ENCODE measurements at regions not wholly inside any gene's neighbourhood (a gene's known extent, or its start where the extent isn't known, plus 50 kb on each side); places are given as distances from the start of the nearest gene placed in this dataset.

DNA sequence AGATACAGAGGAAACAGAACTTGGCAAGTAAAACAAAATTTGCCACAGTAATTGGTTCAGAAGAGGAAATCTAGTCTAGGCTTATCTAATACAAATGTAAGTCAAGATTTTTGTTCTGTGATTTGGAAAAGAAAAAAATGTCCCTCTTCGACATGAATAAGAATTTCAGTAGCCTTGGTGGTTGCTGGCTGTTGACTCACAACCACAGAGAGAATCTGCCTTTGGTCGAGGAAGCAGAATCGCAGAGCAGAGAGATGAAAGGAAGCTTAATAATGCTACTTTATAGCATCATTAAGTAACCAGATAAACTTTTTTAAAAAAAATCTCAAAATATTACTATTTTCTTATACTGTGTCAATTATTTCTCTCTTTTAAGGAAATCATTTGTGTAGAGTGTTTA, 1096.6 kb downstream of the FLRT2 start:
- Histone ChIP-seq H3K4me1 (ENCODE audit: insufficient read depth, low read length) (no peaks in the 10 kb centered on the region), H3K27me3 (ENCODE audit: insufficient read depth, low read length) (no peaks in the 10 kb centered on the region), H3K9me3 (ENCODE audit: low read depth, low read length) (no peaks in the 10 kb centered on the region), H3K4me3 (ENCODE audit: low read length) (no peak overlapping the region)

DNA sequence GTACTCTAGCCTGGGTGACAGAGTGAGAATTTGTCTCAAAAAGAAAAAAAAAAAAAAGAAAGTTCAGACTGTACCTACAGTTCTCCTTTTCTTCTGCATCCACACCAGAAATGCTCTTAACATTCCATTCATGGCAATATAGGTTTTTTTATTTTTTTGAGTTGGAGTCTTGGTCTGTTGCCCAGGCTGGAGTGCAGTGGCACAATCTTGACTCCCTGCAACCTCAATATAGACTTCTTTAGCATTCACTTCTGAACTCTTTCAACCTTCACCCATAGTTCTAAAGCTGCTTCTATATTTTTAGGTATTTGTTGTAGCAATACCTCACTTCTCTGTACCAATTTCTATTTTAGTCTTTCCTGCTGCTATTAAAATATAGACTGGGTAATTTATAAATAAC, 1095.7 kb downstream of the FLRT2 start:
- no peaks in the 10 kb centered on the region for H3K4me1 ChIP-seq (ENCODE audit: insufficient read depth, low read length)
- no peaks in the 10 kb centered on the region for H3K9me3 ChIP-seq (ENCODE audit: low read depth, low read length)
- H3K27me3 ChIP-seq (ENCODE audit: insufficient read depth, low read length), result no peaks in the 10 kb centered on the region
- no peak overlapping the region for H3K4me3 ChIP-seq (ENCODE audit: low read length)

DNA sequence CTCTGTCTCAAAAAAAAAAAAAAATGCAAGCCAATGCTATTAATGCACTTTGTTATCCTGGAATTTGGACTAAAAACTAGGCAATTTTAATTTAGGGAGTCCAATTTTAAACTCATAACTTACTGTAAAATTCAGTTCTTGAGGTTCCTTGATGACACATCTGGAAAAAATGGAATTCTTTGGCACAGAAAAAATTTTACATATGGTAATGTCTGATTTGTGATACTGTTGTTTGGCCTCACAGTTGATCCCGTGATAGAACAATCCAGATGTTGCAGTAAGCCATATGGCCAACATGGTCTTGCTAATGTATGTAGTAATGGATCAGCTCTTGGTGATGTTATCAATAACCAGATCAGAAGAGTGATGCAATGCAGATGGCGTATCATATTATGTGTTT, 1089.8 kb downstream of the FLRT2 start:
- Histone ChIP-seq H3K9me3 (ENCODE audit: low read depth, low read length) (no peaks in the 10 kb centered on the region), H3K4me1 (ENCODE audit: insufficient read depth, low read length) (no peaks in the 10 kb centered on the region), H3K4me3 (ENCODE audit: low read length) (no peak overlapping the region), H3K27me3 (ENCODE audit: insufficient read depth, low read length) (no peaks in the 10 kb centered on the region)

DNA sequence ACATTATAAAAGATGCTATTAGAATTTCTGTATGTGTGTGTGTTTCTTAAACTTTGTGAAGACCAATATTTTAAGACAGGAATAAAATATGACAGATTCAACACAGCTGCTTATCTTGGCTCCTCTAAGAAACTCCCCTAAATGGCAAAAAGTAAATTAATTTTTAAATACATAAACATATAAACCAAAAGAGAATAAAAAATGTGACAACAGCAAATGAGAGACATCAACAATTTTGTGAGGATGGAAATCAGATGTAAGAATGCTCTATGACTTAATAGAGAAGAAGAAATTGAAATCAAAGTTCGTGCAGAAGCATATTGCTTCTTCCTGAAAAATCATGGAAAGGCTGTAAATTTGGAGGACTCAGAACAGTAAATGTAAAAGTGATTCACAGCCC, 1083.8 kb downstream of the FLRT2 start:
- H3K27me3 ChIP-seq (ENCODE audit: insufficient read depth, low read length), result no peaks in the 10 kb centered on the region
- no peaks in the 10 kb centered on the region for H3K9me3 ChIP-seq (ENCODE audit: low read depth, low read length)
- no peak overlapping the region for H3K4me3 ChIP-seq (ENCODE audit: low read length)
- H3K4me1 ChIP-seq (ENCODE audit: insufficient read depth, low read length), result no peaks in the 10 kb centered on the region

DNA sequence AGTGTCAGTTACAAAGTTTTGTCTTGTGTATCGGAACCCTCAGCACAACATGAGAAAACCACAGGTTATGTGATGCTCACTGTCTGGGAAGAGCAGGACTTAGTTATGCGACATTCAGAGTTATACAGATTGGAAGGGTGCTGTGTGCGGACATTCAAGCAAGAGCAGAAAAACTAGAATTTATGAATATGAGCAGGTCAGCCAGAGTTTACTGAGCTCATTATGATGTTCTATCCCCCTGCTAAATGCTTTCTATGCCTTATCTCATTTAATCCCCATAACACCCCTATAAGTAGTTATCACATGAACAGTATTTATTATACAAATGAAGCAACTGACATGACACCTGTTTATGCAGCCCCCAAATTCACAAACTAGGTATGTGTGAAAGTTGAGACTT, 1083.2 kb downstream of the FLRT2 start:
- H3K4me3 ChIP-seq (ENCODE audit: low read length), result no peak overlapping the region

DNA sequence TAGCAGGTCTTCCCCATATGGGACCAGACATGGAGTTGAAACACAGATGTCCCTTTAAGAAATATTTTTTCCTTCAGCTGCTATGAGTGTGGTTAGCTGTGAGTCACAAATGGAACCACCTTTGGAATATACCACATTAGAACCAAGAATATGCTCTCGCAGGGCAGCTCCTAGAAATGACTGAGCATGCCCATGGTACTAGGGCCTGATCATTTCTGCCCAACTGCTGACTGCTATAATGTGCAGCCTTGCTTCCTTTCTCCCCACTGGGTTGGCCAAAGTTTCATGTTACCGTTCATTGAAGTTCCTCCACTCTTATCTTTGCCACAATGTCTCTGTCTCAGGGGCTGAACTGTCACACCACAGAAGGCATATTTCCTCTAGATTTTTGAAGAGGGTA, 1074.6 kb downstream of the FLRT2 start:
- Histone ChIP-seq H3K4me1 (ENCODE audit: insufficient read depth, low read length) (no peaks in the 10 kb centered on the region), H3K9me3 (ENCODE audit: low read depth, low read length) (no peaks in the 10 kb centered on the region), H3K4me3 (ENCODE audit: low read length) (no peak overlapping the region), H3K27me3 (ENCODE audit: insufficient read depth, low read length) (no peaks in the 10 kb centered on the region)

More for the DNA sequence above, 1083.2 kb downstream of the FLRT2 start:
- H3K27me3 ChIP-seq (ENCODE audit: insufficient read depth, low read length), result no peaks in the 10 kb centered on the region
- no peaks in the 10 kb centered on the region for H3K4me1 ChIP-seq (ENCODE audit: insufficient read depth, low read length)
- H3K9me3 ChIP-seq (ENCODE audit: low read depth, low read length), result no peaks in the 10 kb centered on the region

DNA sequence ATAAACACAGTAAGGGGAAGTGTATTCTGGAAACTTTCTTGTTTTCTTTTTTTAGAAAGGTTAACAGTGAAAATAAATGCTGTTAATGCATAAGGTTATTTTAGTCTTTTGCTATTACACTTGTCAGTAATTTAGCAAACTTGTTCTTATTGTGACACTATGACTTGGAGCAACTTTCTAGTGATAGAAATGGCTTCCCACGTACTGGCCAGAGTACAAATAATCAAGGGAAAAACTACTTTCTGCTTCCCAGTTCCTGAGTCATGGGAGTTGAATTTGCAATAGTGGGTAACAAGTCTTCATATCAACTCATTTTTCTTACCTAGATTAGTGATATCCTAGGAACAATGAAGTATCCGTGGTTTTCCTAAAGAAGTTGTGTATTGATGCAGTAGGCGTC, 1072.3 kb downstream of the FLRT2 start:
- Histone ChIP-seq H3K4me1 (ENCODE audit: insufficient read depth, low read length) (no peaks in the 10 kb centered on the region), H3K9me3 (ENCODE audit: low read depth, low read length) (no peaks in the 10 kb centered on the region), H3K4me3 (ENCODE audit: low read length) (no peak overlapping the region), H3K27me3 (ENCODE audit: insufficient read depth, low read length) (no peaks in the 10 kb centered on the region)

DNA sequence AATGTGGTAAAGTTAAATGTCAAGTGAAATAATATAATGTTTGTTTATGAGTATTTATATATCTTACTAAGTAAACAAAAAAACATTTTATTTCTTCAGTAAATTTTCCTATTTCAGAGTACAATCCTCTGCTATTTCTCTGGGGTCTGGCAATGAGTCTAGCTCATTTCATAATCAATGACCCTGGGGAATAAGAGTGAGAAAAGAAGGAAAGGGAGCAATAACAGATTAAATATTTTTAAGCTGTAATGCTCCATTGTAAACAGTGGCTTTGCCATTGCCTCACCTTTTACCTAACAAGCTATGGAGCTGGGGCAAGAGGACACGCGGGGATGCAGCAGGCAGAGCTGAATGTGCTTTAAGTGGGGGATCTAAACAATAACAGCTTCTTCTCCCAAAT, 1071.9 kb downstream of the FLRT2 start:
- Histone ChIP-seq H3K4me1 (ENCODE audit: insufficient read depth, low read length) (no peaks in the 10 kb centered on the region), H3K9me3 (ENCODE audit: low read depth, low read length) (no peaks in the 10 kb centered on the region), H3K27me3 (ENCODE audit: insufficient read depth, low read length) (no peaks in the 10 kb centered on the region), H3K4me3 (ENCODE audit: low read length) (no peak overlapping the region)

DNA sequence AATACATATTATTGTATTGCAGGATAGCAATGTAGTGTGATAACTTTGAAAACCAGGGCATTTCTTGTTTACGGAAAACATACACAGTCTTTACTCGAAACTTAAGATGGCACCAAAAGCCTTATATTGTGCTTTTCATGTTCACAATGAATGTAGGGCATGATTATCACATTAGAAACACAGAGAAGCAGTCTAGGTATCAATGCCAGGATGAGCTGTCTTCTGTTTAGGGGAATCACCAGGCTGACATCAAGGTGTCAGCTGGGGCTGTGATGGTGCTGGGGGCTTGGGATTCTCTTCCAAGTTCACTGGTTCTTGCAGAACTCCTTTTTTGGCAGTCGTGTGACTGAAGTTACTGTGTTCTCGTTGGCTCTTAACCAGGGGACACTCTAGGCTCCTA, 1067.3 kb downstream of the FLRT2 start:
- Histone ChIP-seq H3K4me1 (ENCODE audit: insufficient read depth, low read length) (no peaks in the 10 kb centered on the region), H3K27me3 (ENCODE audit: insufficient read depth, low read length) (no peaks in the 10 kb centered on the region), H3K9me3 (ENCODE audit: low read depth, low read length) (no peaks in the 10 kb centered on the region), H3K4me3 (ENCODE audit: low read length) (no peak overlapping the region)

DNA sequence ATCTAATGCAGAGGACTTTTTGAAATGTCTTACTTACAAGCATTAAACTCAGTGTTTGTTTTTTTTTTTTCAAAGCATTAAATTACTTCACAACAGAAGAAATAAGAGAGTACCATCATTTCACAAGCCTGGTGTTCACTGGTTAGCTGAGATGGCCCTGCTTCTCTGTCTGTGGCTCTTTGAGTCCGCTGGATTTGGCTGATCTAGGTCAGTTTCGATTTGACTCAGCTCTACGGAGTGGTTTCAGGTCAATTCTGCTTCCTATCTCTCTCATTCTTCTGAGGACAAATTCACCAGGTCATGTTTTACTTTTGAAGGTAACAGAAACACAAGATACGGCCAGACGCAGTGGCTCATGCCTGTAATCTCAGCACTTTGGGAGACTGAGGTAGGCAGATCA, 1066.1 kb downstream of the FLRT2 start:
- Histone ChIP-seq H3K4me1 (ENCODE audit: insufficient read depth, low read length) (no peaks in the 10 kb centered on the region), H3K27me3 (ENCODE audit: insufficient read depth, low read length) (no peaks in the 10 kb centered on the region), H3K9me3 (ENCODE audit: low read depth, low read length) (no peaks in the 10 kb centered on the region), H3K4me3 (ENCODE audit: low read length) (no peak overlapping the region)

DNA sequence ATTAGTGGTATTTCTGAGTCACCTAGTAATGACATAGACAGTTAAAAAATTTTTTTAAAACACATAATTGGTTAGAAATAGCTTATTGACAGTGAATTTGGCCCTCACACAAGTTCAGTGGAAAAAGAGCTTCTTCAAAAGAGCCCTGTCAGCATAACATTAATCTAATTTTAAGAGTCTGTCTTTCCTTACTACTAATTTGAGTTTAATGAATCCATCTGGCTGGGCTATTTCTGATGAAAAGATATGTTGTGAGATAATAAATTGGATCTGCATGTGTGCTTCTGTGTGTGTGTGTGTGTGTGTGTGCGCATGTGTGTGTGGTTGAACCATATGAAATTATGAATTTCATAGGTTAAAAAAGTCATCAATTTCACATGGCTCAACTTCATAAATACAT, 1045.2 kb downstream of the FLRT2 start:
- Histone ChIP-seq H3K4me1 (ENCODE audit: insufficient read depth, low read length) (no peaks in the 10 kb centered on the region), H3K27me3 (ENCODE audit: insufficient read depth, low read length) (no peaks in the 10 kb centered on the region), H3K9me3 (ENCODE audit: low read depth, low read length) (no peaks in the 10 kb centered on the region), H3K4me3 (ENCODE audit: low read length) (no peak overlapping the region)

DNA sequence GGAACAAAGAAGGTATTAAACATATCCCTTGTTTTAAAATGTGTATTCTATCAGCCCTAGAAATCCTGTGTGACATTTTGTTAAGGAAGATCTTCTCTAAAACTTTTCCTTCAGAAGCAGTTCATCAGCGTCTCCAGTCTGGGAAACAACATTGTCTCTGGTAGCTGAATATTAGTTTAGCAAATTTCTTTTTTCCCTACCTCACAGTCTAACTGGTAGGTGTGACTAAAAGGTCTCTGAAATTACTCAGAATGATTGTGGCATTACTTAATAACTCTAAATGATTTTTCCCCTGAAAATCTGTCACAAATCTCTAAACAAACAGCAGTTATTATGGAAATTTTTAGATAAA, 1044.8 kb downstream of the FLRT2 start:
- H3K4me1 ChIP-seq (ENCODE audit: insufficient read depth, low read length), result no peaks in the 10 kb centered on the region
- no peaks in the 10 kb centered on the region for H3K27me3 ChIP-seq (ENCODE audit: insufficient read depth, low read length)
- H3K9me3 ChIP-seq (ENCODE audit: low read depth, low read length), result no peaks in the 10 kb centered on the region
- no peak overlapping the region for H3K4me3 ChIP-seq (ENCODE audit: low read length)

DNA sequence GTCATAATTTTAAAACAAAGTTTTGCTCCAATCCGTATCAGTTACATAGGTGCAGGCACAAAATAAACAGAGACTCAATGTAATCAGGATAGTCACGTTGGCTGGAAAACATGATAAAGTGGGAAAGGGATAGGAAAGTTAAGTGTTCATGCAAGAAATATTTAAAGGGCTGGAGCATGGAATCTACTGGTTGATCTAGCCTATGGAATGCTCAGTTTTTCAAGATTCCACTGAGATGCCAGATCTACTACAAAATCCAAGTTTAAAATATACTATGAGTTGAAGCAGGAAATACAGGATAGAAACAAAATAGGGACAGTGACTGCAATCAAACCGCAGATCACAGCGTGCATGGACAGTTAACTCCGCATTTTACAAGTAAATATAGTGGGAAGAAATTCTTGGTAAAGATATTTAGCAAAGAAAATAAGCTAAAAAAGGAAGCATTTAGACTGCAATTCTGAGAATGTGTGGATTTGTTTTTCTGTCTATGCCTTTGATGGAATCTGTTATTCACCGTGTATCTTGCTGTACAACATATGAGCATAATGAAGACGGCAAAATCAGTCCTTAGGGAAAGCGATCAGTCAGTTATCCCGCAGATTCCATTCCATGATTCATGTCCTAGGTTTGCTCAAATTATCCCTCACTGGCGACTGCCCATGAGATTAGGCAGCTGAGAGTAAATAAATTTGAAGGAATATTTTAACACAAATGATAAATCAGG, 1044.3 kb downstream of the FLRT2 start:
- Histone ChIP-seq H3K9me3 (ENCODE audit: low read depth, low read length) (no peaks in the 10 kb centered on the region), H3K4me3 (ENCODE audit: low read length) (no peak overlapping the region), H3K4me1 (ENCODE audit: insufficient read depth, low read length) (no peaks in the 10 kb centered on the region), H3K27me3 (ENCODE audit: insufficient read depth, low read length) (no peaks in the 10 kb centered on the region)

DNA sequence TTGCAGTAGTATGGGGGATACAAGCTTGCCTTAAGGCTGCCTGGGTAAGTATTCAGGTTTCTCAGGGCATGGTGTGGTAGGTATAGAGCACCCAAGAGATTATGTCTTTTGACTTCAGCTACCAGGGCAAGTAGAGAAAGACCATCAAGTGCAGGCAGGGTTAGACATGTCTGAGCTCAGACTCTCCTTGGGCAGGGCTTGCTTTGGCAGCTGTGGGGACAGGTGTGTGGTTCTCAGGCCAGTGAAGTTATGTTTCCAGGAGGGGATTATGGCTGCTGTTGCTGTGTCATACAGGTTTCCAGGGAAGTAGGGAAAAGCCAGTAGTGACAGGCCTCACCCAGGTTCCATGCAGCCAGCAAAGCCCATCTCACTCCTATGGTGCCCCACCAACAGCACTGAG, 1040.4 kb downstream of the FLRT2 start:
- Histone ChIP-seq H3K9me3 (ENCODE audit: low read depth, low read length) (no peaks in the 10 kb centered on the region), H3K4me1 (ENCODE audit: insufficient read depth, low read length) (no peaks in the 10 kb centered on the region), H3K27me3 (ENCODE audit: insufficient read depth, low read length) (no peaks in the 10 kb centered on the region), H3K4me3 (ENCODE audit: low read length) (no peak overlapping the region)

DNA sequence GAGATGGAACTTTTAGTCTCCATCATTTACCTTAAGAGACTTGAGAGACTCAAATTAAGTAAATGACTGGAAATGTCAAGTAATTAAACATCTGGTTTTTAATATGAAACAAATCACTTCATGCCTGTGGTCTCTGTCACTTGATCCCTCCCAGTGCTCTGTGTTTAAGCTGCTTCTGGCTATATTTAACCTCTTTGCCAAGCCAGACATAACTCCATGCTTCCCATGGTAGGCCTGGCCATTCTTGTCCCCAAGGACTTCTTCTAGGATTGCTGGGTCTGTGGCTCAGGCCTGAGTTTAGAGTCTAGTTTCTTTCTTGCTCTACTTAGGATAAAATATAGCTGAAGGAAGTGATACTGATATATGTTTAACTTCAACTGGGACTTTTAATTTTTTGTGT, 1013.6 kb downstream of the FLRT2 start:
- Histone ChIP-seq H3K9me3 (ENCODE audit: low read depth, low read length) (no peaks in the 10 kb centered on the region), H3K4me1 (ENCODE audit: insufficient read depth, low read length) (no peaks in the 10 kb centered on the region), H3K27me3 (ENCODE audit: insufficient read depth, low read length) (no peaks in the 10 kb centered on the region), H3K4me3 (ENCODE audit: low read length) (no peak overlapping the region)

DNA sequence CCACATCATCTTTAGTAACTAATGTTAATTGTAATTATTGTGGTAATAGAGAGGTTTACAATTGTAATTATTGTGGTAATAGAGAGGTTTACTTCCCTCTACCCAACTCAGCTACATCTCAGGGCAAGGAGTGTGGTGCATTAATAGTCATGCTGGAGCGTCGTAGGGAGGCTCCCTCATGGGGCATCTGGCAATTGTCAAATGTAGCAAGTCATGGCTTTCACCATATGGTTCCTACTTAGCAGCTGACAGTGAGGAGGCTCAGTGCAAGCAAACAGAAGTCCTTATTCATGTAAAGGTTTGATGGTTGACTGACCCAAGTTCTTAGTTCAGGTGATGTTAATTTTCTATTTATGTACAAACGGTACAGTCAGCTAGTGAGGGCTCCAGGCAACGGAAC, 1012.0 kb downstream of the FLRT2 start:
- no peak overlapping the region for H3K4me3 ChIP-seq (ENCODE audit: low read length)
- H3K27me3 ChIP-seq (ENCODE audit: insufficient read depth, low read length), result no peaks in the 10 kb centered on the region
- no peaks in the 10 kb centered on the region for H3K4me1 ChIP-seq (ENCODE audit: insufficient read depth, low read length)
- no peaks in the 10 kb centered on the region for H3K9me3 ChIP-seq (ENCODE audit: low read depth, low read length)
